ENCODE measurements at regions not wholly inside any gene's neighbourhood (a gene's known extent, or its start where the extent isn't known, plus 50 kb on each side); places are given as distances from the start of the nearest gene placed in this dataset.

DNA sequence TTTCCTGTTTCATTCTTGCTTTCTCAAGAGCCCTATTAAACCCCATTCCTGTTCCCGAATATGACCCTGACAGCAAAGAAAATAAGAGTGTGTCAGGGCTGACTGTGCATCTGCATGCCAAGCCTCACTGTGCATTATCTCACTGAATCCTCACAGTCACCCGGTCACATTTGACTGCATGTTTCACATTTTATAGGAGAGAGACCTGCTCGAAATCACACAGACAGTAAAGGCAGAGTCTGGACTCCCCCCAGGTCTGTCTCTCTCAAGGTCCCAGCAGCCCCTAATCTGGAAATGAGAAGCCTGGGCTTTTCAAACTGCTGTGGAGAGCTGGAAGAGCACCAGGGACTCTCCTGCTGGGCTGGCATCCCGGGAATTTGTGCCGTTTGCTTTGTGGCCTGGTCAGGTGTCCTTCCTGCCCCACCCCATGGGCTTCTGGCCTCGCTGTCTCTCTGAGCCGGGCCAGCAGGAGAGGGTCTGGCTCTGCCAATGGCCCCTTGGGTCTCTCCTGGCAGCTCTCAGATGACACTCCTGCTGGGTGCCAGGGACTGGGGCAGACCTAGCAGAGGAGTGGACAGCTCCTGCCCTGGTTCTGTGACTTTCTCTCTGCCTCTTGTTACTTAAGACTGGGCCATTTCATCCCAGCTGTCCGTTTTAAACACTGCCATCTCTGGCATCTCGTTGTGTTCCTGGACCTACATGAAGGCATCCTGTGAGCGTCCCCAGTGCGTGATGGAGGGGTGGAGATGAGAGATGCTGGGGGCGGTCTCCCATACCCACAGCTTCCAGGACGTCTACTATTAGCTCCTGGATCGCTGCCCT lies 173.6 kb downstream of the ARHGAP12 start:
- peak; percentile 38 for DNase-seq (ENCODE audit: low read depth)

DNA sequence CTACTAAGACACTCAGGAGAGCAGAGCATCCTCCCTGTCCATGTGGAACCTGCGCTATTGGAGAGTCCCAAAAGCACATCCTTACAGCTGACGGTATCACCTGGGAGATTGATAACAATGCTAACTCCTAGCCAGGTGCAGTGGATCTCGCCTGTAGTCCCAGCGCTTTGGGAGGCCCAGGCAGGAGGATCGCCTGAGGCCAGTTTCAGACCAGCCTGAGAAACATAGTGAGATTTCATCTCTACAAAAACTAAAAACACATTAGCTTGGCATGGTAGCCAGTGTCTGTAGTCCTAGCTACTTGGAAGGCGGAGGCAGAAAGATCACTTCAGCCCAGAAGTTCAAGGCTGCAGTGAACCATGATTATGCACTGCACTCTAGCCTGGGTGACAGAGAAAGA lies 174.9 kb downstream of the ARHGAP12 start:
- DNase-seq (ENCODE audit: low read depth): no peak

DNA sequence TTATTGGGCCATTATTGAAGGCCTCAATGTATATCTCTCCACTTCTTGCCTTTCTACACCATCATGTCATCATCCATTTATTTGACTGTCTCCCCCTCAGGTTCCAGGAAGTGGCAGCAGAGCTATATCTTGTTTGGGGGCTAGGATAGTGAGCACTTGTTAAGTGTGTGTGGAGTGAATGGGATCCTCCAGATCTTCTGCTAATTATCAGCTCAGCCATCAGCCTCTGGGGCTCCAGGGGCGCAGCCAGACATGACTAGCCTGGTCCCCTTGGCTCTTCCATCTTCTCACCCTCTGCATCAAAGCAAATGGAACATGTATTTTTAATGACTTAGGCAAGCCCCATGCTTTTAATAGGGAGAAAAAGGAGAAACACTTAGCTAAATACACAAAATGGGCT lies 176.5 kb downstream of the ARHGAP12 start:
- no peak for DNase-seq (ENCODE audit: low read depth)

DNA sequence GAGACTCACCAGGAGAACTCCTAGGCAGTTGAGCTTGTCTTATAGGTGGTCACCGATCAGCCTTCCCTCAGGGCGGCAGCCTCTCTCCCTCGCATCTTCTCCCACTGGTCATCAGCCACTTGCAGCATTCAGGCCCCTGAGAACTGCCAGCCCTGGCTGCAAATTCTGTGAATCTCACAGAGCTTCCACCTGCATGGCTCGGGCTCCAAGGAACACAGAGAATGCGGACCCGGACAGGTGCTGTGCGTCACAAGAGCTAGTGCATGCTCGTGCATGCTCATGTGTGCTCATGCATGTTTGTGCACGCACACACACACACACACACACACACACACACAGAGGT lies 176.9 kb downstream of the ARHGAP12 start:
- no peak for DNase-seq (ENCODE audit: low read depth)

DNA sequence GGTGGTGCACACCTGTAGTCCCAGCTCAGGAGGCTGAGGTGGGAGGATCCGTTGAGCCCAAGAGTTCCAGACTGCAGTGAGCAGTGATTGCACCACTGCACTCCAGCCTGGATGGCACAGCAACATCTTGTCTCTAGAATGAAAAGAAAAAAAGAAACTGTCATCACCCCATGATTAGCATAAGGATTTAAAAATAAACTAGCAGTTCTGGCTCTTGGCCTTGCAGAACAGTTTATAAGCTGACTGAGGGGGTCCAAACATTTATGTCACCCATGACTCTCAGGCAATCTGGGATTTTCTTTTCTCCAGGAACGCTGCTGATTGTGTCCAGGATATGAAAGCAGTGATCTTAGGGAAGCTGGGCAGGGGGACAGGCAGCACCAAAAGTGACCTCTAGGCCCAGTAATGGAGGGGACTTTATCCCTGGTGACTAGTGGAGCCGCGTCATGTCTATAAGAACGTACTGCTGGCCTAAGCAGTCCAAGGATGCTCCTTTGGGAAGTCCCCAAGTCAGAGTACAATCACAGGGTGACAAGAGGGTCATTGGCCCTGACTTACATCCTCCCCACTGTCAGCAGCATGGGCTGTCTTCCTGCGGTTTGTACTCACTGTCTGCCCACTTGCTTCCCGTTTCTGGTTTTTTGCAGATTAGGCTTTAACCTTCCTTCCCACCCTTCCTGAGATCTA lies 177.4 kb downstream of the ARHGAP12 start:
- DNase-seq (ENCODE audit: low read depth): no peak

DNA sequence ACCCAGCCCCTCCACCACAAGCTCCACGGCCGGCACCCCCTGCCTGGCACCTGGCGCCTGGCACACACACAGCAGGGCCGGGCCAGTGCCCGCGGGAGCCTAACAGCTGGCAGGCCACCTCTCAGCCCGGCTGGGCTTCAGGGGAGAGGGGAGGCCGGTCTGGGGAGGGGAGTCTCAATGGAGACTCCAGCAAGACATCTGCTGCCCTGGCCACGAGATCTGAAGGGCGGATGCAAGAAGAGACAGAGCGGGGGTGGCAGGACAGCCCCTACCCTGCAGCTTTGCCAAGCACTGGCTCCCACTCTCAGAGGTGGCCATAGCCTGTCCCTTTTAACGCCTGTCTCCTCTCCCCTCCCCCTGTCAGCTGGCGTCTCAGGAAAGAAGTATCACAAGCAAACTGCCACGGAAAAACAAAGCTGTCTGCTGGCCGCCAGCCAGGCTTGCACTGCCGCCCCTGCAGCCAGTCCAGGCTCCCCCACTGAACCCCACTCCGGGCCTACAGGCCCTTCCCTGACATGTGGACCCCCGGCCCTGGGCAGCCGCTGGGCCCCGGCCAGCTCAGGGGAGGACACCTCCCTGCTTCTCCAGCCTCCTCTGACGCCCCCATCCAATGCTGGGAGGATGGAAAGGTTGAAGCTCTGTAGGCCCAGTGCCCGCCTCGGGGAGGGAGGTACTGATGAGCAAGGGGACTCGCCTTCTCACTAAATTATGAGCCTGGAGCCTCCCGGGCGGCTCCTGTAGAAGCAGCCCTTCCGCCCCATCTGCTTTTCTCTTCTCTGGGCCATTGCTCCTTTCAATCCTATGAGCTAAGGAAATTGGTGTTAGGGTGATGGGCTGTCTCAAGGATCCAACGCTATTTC lies 178.4 kb downstream of the ARHGAP12 start:
- no peak for DNase-seq (ENCODE audit: low read depth)

DNA sequence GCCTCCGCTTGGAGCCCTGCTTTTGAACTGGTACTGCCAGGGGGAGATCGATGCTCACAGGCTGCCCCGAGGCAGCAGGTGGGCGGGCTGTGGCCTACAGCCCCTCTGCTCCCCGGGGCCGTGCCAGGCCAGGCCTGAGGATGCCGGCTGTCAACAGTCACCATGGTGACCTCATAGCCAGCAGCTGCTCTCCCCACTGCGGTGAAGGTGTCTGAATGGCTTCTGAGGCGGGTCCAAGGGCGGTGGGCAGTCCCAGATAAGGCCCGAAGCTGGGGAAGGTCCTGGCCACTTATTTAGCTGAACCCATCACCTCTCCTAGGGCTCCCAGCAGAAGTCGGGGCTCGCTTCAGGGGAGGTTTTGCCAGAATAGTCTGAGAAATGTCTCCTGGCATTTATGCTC lies 179.3 kb downstream of the ARHGAP12 start:
- no peak for DNase-seq (ENCODE audit: low read depth)

DNA sequence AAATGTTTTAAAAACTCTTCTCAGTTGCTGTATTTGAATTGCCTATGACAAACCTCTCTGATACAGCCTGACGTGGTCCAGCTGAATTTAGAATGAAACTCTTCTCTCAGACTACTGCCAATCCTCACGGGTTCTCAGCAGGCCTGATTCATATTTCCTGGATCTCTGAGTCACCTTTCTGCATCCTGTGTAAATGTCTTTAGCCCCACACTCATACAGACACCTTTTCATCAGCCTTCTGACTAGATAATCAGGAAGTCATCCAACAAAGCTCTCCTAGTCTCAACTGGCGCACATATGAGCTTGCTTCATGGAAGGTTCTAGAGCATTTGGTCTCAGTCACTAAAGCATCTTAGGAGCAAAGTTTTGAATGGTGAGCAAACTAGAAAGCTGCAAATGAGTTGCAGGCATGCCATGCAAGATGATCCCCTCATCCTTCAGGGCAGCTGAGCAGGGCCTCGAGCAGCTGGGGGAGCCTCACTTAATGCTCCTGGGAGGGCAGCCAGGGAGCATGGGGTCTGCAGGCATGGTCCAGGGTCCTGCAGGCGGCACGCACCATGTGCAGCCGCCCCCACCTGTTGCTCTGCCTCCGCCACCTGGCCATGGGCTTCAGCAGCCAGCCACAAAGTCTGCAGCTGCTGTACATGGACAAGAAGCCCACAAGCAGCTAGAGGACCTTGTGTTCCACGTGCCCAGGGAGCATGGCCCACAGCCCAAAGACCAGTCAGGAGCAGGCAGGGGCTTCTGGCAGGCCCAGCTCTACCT lies 182.8 kb downstream of the ARHGAP12 start:
- DNase-seq (ENCODE audit: low read depth): peak; percentile 83

DNA sequence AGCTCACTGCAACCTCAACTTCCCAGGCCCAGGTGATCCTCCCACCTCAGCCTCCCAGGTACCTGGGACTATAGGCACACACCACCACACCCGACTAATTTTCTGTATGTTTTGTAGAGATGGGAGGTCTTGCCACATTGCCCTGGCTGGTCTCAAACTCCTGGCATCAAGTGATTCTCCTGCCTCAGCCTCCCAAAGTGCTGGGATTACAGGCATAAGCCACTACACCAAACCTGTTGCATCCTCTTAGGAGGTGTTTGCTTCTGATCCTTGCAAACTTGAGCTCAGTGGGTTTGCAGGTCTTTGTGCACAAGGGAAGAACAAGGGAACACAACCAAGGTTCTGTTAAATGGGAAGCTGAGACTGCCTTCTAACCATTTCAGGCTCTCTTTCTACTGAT lies 184.6 kb downstream of the ARHGAP12 start:
- no peak for DNase-seq (ENCODE audit: low read depth)

DNA sequence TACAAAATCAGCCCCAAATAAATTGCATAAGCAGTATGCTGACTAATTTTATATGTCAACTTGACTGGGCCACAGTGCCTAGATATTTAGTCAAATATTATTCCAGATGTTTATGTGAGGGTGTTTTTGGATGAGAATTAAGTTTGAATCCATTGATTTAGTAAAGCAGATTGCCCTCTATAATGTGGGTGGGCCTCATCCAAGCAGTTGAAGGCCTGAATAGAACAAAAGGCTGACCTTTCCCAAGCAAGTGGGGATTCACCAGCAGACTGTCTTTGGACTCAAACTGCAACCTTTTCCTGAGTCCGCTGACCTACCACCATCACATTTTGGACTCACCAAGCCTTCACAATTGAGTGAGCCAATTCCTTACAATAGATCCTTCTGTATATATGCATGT lies 186.4 kb downstream of the ARHGAP12 start:
- DNase-seq (ENCODE audit: low read depth): no peak

DNA sequence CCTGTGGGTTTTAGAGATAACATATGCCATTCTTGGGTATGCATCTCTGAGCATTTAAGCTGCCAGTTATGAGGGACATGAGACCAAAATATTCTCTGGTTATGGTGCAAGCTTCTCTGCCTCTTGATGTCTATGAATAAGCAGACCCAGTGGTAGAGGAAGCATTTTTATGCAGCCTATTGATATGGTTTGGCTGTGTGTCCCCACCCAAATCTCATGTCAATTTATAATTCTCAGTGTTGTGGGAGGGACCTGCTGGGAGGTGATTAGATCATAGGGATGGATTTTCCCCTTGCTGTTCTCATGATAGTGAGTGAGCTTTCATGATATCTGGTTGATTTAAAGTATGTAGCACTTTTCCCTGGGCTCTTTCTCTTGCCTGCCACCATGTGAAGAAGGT lies 187.2 kb downstream of the ARHGAP12 start:
- no peak for DNase-seq (ENCODE audit: low read depth)

DNA sequence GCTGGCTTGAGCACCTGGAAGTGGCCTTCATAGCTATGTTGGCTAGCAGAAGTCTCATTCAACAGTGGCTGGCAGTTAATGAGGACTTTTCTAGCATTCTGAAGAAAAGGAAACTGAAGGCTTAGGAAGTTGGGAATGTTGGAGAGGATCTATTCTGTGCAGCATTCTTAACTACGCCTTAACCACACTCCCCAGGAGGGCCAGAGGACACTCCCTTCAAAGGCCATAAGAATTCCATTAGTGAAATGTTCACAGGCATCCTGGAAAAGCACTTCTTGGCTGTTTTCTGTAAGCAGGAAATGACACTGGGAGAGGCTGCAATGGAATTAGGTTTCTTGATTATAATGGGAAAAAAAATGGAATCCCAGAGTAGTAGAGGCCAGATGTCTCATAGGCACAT lies 188.9 kb downstream of the ARHGAP12 start:
- peak; percentile 65 for DNase-seq (ENCODE audit: low read depth)

DNA sequence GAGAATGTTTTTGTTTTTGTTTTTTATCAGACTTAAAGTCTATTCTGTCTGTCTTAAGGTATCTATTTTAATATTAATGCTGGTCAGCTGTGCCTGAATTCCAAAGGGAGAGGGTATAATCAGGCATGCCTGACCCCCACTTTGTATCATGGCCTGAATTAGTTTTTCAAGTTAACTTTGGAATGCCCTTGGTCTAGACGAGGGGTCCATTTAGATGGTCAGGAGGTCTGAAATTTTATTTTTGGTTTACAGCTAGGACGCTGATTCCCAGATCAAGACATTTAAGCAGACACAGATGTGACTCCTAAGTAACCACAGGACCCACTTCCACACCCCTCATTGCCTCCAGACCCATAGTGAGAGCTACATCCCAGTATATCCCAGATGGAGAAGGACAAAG lies 189.5 kb downstream of the ARHGAP12 start:
- DNase-seq (ENCODE audit: low read depth): no peak

DNA sequence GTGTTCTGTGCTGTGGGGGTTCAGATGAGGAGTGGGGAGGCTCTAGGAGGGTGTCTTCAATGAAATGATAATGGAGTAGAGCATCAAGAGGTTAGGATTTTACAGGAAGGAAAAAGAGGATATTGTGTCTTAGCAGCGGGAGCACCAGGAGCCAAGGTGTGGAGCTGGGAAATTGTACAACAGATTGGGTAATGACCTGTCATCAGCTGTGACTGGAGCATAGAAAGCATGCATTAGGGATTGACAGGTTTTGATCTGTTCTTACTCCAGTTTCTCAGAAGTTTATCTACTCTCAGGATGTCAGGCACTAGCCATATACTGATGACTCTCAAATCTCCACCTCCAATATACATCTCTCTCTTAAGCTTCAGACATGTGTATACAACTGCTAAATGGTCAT lies 196.9 kb downstream of the ARHGAP12 start:
- DNase-seq (ENCODE audit: low read depth): no peak

DNA sequence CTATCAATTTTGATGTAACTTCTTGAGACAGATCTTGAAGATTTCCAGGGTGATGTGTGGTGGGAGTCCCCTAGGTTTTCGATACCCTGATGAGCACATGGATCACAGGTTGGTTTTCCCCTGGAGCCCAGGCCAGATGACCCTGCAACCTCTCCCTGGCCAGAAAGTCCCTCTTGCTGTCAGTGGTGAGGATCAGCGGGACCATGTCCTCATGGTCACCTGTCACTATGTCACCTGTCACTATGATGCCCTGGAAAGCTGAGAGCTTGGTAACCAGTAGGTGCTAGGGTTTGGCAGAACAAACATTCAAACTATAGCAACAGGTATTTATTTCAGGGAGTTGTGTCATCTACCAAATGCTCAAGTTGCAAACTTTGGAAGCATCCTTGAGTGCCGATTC lies 197.9 kb downstream of the ARHGAP12 start:
- no peak for DNase-seq (ENCODE audit: low read depth)

DNA sequence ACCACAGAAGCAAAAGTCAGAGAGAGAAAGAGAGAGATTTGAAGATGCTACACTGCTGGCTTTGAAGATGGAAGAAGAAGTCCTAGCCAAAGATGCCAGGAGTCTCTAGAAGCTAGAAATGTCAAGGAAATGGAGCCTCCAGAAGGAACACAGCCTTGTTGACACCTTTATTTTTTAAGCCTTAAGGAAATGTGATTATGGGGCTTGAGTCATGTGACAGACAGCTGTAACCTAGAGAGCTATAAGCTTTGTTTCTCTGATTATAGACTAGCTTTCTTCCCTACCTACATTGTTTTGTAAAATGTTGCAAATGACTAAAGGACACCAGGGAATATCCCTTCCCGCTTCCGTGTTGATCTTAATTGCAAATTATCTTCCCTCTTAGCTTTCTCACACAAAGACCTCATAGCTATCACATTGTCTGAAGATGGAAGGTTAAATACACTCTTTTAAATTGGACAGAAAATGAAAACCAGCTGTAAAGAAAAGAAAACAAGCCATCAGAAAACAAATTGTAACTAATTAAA lies 199.9 kb downstream of the ARHGAP12 start:
- DNase-seq (ENCODE audit: low read depth): no peak

DNA sequence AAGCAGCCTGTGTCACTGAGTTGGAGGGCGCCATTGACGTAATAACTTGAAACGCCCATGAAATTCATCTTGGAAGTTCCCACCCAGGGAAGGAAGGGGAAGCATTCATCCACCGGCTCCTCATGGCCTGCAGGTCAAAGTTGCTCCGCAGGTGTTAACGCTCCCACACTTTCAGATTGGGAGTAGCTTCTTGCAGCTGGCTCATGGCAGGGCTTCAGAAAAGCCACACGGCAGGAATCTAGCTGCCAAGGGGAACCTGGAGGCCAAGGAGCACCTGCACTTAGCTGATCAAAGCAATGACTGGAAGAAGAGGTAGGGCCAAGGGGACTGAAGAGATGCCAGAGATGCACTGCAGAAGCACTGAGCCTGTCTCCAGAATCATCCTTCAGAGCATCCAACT lies 203.2 kb downstream of the ARHGAP12 start:
- DNase-seq (ENCODE audit: low read depth): no peak

DNA sequence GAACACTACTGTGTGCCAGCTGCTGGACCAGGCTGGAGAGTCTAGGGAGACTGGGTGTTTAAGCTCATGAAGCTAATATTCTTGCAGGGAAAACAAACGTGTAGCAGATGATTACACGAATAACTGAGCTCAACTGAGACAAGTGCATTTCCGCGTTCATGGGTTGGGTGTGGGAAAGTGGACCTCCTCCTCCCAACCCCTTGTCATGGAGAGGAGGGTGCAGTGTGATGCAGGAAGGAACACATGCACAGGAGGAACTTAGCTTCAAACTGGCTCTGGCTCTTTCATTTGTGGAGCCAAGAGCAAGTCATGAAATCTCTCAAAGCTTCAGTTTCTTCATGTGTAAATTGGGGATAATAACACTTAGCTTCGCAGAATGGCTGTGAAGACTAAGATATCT lies 204.3 kb downstream of the ARHGAP12 start:
- no peak for DNase-seq (ENCODE audit: low read depth)

DNA sequence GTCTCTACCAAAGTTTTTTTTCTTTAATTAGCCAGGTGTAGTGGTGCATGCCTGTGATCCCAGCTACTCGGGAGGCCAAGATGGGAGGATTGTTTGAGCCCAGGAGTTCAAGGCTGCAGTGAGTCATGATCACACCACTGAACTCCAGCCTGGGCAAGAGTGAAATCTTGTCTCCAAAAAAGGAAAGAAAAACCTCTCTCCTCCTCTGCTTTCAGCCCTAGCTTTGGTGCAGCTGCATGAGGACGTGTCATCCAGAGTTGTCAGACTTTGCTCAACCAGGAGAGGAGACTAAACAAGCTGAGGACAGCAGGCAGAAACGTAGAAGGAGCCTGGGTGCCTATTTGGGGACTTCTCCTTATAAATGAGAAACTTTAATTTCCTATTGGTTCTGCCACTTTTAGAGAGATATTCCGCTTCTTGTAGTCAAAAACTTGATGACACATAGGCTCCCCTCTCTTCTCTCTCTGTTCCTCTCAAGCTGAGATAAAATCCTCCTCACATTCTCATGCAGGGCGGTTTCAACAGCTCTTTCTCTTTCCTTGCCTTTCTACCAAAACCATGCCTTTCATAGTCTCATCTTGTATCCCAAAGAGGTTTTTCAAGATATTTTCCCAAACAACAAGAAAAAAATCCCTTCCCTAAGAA lies 205.4 kb downstream of the ARHGAP12 start:
- peak; percentile 26 for DNase-seq (ENCODE audit: low read depth)

DNA sequence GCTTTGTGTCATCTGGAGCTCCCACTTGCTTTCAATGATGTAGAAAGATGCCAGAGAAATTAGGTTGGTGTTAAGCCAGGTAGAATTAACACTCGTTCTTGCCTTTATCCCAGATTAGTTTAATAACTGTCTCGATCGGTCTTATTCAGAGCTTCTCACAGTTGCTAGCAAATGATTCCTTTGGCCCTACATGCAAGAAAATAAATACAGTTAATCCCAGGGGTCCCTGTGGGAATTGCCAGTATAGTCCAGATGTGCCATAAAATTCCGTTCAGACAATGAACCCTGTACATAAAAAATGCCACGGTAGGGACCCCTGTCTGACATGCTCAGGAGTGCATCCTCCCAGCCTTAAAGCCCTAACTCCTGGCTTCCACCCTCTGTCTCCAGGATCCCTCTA lies 207.5 kb downstream of the ARHGAP12 start:
- DNase-seq (ENCODE audit: low read depth): no peak

DNA sequence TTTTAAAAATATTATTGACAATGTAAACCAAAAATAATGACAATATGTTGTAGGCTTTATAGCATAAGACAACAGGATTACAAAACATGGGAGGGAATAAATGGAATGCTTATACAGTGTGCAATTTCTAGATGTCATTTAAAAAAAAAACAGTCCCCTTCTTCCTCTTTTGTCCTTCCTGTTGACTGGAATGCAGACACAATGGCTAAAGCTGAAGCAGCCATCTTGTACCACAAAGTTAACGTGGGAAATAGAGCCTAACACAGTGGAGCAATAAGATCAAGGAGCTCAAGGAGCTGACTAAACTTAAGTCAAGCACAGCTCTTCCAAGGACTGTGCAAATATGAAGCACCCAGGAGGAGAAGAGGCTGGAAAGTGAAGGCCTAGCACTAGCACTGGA lies 208.1 kb downstream of the ARHGAP12 start:
- DNase-seq (ENCODE audit: low read depth): no peak
